H9 (cell line): ENCODE measurements at regions not wholly inside any gene's neighbourhood (a gene's known extent, or its start where the extent isn't known, plus 50 kb on each side); places are given as distances from the start of the nearest gene placed in this dataset.

Experiments used
- DNase-seq: peaks from one replicate; pipeline ENCODE4 v3.0.0-alpha.2; 2017
- H2AFZ ChIP-seq: one replicate; pipeline ENCODE4 v1.6.1; 2013; ENCODE audit warnings: mild to moderate bottlenecking, low read length, control low read depth, moderate library complexity
- H2AK5ac ChIP-seq: 2 replicates; pipeline ENCODE4 v1.6.1; 2013; ENCODE audit warnings: low read length, control low read depth, mixed read lengths; ENCODE audit not compliant: insufficient read length
- H2BK120ac ChIP-seq: one replicate; pipeline ENCODE4 v1.6.1; 2013; ENCODE audit warnings: low read depth, mild to moderate bottlenecking, low read length, control low read depth, inconsistent platforms; ENCODE audit not compliant: poor library complexity, severe bottlenecking
- H2BK12ac ChIP-seq: 2 replicates; pipeline ENCODE4 v1.6.1; 2013; ENCODE audit warnings: low read length, control low read depth, mixed read lengths, low read depth; ENCODE audit not compliant: insufficient read length
- H2BK15ac ChIP-seq: 2 replicates; pipeline ENCODE4 v1.6.1; 2013; ENCODE audit warnings: low read depth, low read length, control low read depth
- H2BK20ac ChIP-seq: one replicate; pipeline ENCODE4 v1.6.1; 2013; ENCODE audit warnings: low read depth, mild to moderate bottlenecking, low read length, control low read depth, inconsistent platforms; ENCODE audit not compliant: poor library complexity, severe bottlenecking
- H2BK5ac ChIP-seq: 2 replicates; pipeline ENCODE4 v1.6.1; 2013; ENCODE audit warnings: low read length, control low read depth, mixed read lengths; ENCODE audit not compliant: insufficient read length
- H3K14ac ChIP-seq: 2 replicates; pipeline ENCODE4 v1.6.1; 2013; ENCODE audit warnings: low read length, control low read depth; ENCODE audit not compliant: insufficient read depth
- H3K18ac ChIP-seq: 2 replicates; pipeline ENCODE4 v1.6.1; 2013; ENCODE audit warnings: low read depth, mild to moderate bottlenecking, mixed read lengths, low read length, control low read depth; ENCODE audit not compliant: insufficient read length
- H3K23ac ChIP-seq: 2 replicates; pipeline ENCODE4 v1.6.1; 2013; ENCODE audit warnings: low read length, control low read depth, mixed read lengths, low read depth; ENCODE audit not compliant: insufficient read length
- H3K23me2 ChIP-seq: 2 replicates; pipeline ENCODE4 v1.6.1; 2013; ENCODE audit warnings: low read depth, mild to moderate bottlenecking, mixed read lengths, low read length, control low read depth; ENCODE audit not compliant: insufficient read length, poor library complexity, severe bottlenecking
- H3K27ac ChIP-seq: 2 replicates; pipeline ENCODE4 v1.5.1; 2013; ENCODE audit warnings: low read length, control low read depth, mixed read lengths, low read depth; ENCODE audit not compliant: insufficient read length
- H3K27me3 ChIP-seq: 2 replicates; pipeline ENCODE4 v1.6.1; 2013; ENCODE audit warnings: low read length, control low read depth, inconsistent platforms; ENCODE audit not compliant: insufficient read depth
- H3K4ac ChIP-seq: 2 replicates; pipeline ENCODE4 v1.6.1; 2013; ENCODE audit warnings: low read depth, mild to moderate bottlenecking, control low read depth, inconsistent platforms, low read length, moderate library complexity
- H3K4me1 ChIP-seq: 2 replicates; pipeline ENCODE4 v1.6.1; 2013; ENCODE audit warnings: low read length, control low read depth, inconsistent platforms; ENCODE audit not compliant: insufficient read depth
- H3K4me2 ChIP-seq: 2 replicates; pipeline ENCODE4 v1.6.1; 2013; ENCODE audit warnings: low read length, control low read depth, mixed read lengths; ENCODE audit not compliant: insufficient read length, insufficient read depth
- H3K56ac ChIP-seq: 2 replicates; pipeline ENCODE4 v1.6.1; 2013; ENCODE audit warnings: low read depth, mild to moderate bottlenecking, mixed read lengths, low read length, control low read depth; ENCODE audit not compliant: insufficient read length
- H3K79me1 ChIP-seq: 2 replicates; pipeline ENCODE4 v1.6.1; 2013; ENCODE audit warnings: low read depth, mild to moderate bottlenecking, moderate library complexity, low read length, control low read depth, inconsistent platforms; ENCODE audit not compliant: insufficient read depth, poor library complexity, severe bottlenecking
- H3K79me2 ChIP-seq: 2 replicates; pipeline ENCODE4 v1.6.1; 2013; ENCODE audit warnings: low read length, control low read depth, inconsistent platforms; ENCODE audit not compliant: insufficient read depth
- H3K9ac ChIP-seq: 2 replicates; pipeline ENCODE4 v1.6.1; 2013; ENCODE audit warnings: low read length, control low read depth, mixed read lengths; ENCODE audit not compliant: insufficient read length; ENCODE audit errors: extremely low read depth
- H3K9me3 ChIP-seq: one replicate; pipeline ENCODE4 v1.6.1; 2013; ENCODE audit warnings: low read depth, low read length, inconsistent platforms; ENCODE audit not compliant: control insufficient read depth
- H3T11ph ChIP-seq: one replicate; pipeline ENCODE4 v1.6.1; 2013; ENCODE audit warnings: mild to moderate bottlenecking, low read length, control low read depth, inconsistent platforms
- H4K20me1 ChIP-seq: one replicate; pipeline ENCODE4 v1.6.1; 2013; ENCODE audit not compliant: control insufficient read depth, insufficient read length, insufficient read depth
- H4K5ac ChIP-seq: 2 replicates; pipeline ENCODE4 v1.6.1; 2013; ENCODE audit warnings: low read depth, mild to moderate bottlenecking, mixed read lengths, low read length, control low read depth; ENCODE audit not compliant: insufficient read length
- H4K8ac ChIP-seq: replicated peaks from 2 replicates; pipeline ENCODE4 v1.6.1; 2013; ENCODE audit warnings: low read length, control low read depth, mixed read lengths, low read depth; ENCODE audit not compliant: insufficient read length
- H4K91ac ChIP-seq: 2 replicates; pipeline ENCODE4 v1.6.1; 2013; ENCODE audit warnings: low read depth, mild to moderate bottlenecking, moderate library complexity, mixed read lengths, low read length, control low read depth; ENCODE audit not compliant: insufficient read length
- H3K27ac Mint-ChIP-seq, 3 experiments: 2 replicates in 2 of 3; 3 replicates in 1 of 3; pipeline ENCODE4 v1.8.0; 2020 to 2021; ENCODE audit warnings: mixed read lengths in 3 of 3, mild to moderate bottlenecking in 1 of 3, moderate library complexity in 1 of 3
- H3K27me3 Mint-ChIP-seq: 2 replicates; pipeline ENCODE4 v1.8.0; 2021; ENCODE audit warnings: low read depth, mild to moderate bottlenecking, moderate library complexity, mixed read lengths
- H3K36me3 Mint-ChIP-seq, 3 experiments: 2 replicates in 2 of 3; 3 replicates in 1 of 3; pipeline ENCODE4 v1.8.0; 2020 to 2021; ENCODE audit warnings: low read depth in 3 of 3, mixed read lengths in 3 of 3; ENCODE audit not compliant: insufficient read depth in 1 of 3
- H3K4me1 Mint-ChIP-seq, 2 experiments: 2 replicates each; pipeline ENCODE4 v1.8.0; 2020; ENCODE audit warnings: mixed read lengths in 2 of 2
- H3K4me3 Mint-ChIP-seq, 2 experiments: 2 replicates in 1 of 2; 3 replicates in 1 of 2; pipeline ENCODE4 v1.8.0; 2020 to 2021; ENCODE audit warnings: mild to moderate bottlenecking in 2 of 2, mixed read lengths in 2 of 2, moderate library complexity in 1 of 2
- H3K9me3 Mint-ChIP-seq, 2 experiments: 2 replicates in 1 of 2; 3 replicates in 1 of 2; pipeline ENCODE4 v1.8.0; 2020; ENCODE audit warnings: mild to moderate bottlenecking in 2 of 2, mixed read lengths in 2 of 2, moderate library complexity in 1 of 2
- CTCF ChIP-seq: fragments of 200-600 bp; sonication (generic); conservative IDR thresholded peaks from 3 replicates; pipeline ENCODE4 v1.8.0; 2021; ENCODE audit warnings: antibody characterized with exemption, mild to moderate bottlenecking
- WGBS: extraction: QIAGEN DNeasy Blood & Tissue Kit; methylation state at CpG from one replicate; pipeline ENCODE4 v1.1.7; 2013; ENCODE audit warnings: missing lambda C conversion rate, low lambda C conversion rate, mixed read lengths; ENCODE audit not compliant: insufficient read length; ENCODE audit errors: extremely low coverage; 5-methylcytosine and 5-hydroxymethylcytosine counted together

- H3K27ac Mint-ChIP-seq, result no peak overlapping the region
- Histone ChIP-seq H3K4me2 (no peak overlapping the region), H3T11ph (no peak overlapping the region), H3K9me3 (no peaks in the 10 kb centered on the region), H3K23me2 (no peaks in the 10 kb centered on the region), H3K9ac (no peak overlapping the region), H2BK20ac (no peak overlapping the region), H3K4ac (no peak overlapping the region), H3K27me3 (no peaks in the 10 kb centered on the region; the same call in 1 of the 2 replicates), H3K79me1 (no peaks in the 10 kb centered on the region), H4K91ac (no peak overlapping the region), H3K14ac (no peak overlapping the region), H3K56ac (no peak overlapping the region), H4K20me1 (no peaks in the 10 kb centered on the region), H3K79me2 (no peaks in the 10 kb centered on the region), H4K5ac (no peak overlapping the region), H3K27ac (no peak overlapping the region), H2AK5ac (no peak overlapping the region), H4K8ac (no peak overlapping the region), H2BK5ac (no peak overlapping the region), H3K4me1 (no peaks in the 10 kb centered on the region; the same call in 1 of the 2 replicates), H2AFZ (no peak overlapping the region), H3K18ac (no peak overlapping the region), H2BK15ac (no peak overlapping the region), H2BK120ac (no peak overlapping the region), H3K23ac (no peak overlapping the region), H2BK12ac (no peak overlapping the region)
- no peaks in the 10 kb centered on the region for H3K9me3 Mint-ChIP-seq
- no CpG with 5 or more reads among the region's 2 CpGs for WGBS
- no peak for TF ChIP-seq CTCF
- no peak for DNase-seq
- no peak overlapping the region for H3K4me3 Mint-ChIP-seq
- no peaks in the 10 kb centered on the region for H3K36me3 Mint-ChIP-seq
- peaks cover 0 to 3% of the 10 kb centered on the region in 2 experiments; a peak in 2 of 4 replicates for H3K4me1 Mint-ChIP-seq
- no peaks in the 10 kb centered on the region for H3K27me3 Mint-ChIP-seq
These were observed 268.7 kb upstream of the SEL1L start for GRCh38 chr14:81802341-81802740.
